22Rv1 (cell line): ENCODE measurements at regions not wholly inside any gene's neighbourhood (a gene's known extent, or its start where the extent isn't known, plus 50 kb on each side); places are given as distances from the start of the nearest gene placed in this dataset.

Experiments
- ZFX ChIP-seq: fragments of 450-650 bp; IDR thresholded peaks from 2 replicates; pipeline ENCODE4 v1.6.1; 2017; ENCODE audit warnings: antibody characterized with exemption, borderline replicate concordance
- TF ChIP-seq, protein P1 (sequence below): fragments of 450-650 bp; IDR thresholded peaks from 2 replicates; pipeline ENCODE4 v1.5.1; 2017; ENCODE audit warnings: mild to moderate bottlenecking

DNA sequence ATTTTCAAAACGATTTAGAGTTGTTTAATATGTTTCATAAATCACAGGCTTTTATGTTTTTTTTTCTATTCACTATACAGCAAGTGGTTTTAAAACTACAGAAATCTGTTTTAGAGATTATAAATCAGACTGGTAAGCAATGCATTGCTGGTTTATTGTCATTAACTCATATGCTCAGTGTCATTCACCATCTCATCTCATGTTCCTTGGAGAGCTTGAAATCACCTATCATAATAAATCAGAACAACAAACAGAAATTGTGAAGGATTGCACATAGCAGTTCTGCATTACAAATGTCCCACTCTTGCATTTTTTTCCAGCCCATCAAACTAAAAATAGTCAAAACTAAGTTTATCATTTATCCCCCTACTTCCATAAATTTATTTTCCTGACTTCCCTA is 470.8 kb downstream of the FSCB start:
- TF ChIP-seq, protein P1, sequence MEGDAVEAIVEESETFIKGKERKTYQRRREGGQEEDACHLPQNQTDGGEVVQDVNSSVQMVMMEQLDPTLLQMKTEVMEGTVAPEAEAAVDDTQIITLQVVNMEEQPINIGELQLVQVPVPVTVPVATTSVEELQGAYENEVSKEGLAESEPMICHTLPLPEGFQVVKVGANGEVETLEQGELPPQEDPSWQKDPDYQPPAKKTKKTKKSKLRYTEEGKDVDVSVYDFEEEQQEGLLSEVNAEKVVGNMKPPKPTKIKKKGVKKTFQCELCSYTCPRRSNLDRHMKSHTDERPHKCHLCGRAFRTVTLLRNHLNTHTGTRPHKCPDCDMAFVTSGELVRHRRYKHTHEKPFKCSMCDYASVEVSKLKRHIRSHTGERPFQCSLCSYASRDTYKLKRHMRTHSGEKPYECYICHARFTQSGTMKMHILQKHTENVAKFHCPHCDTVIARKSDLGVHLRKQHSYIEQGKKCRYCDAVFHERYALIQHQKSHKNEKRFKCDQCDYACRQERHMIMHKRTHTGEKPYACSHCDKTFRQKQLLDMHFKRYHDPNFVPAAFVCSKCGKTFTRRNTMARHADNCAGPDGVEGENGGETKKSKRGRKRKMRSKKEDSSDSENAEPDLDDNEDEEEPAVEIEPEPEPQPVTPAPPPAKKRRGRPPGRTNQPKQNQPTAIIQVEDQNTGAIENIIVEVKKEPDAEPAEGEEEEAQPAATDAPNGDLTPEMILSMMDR = no peak
- no peak for TF ChIP-seq ZFX
